ENCODE measurements at regions not wholly inside any gene's neighbourhood (a gene's known extent, or its start where the extent isn't known, plus 50 kb on each side); places are given as distances from the start of the nearest gene placed in this dataset.
A peak's percentile ranks its signal among the peaks of the same experiment; 100 is the strongest.

DNA sequence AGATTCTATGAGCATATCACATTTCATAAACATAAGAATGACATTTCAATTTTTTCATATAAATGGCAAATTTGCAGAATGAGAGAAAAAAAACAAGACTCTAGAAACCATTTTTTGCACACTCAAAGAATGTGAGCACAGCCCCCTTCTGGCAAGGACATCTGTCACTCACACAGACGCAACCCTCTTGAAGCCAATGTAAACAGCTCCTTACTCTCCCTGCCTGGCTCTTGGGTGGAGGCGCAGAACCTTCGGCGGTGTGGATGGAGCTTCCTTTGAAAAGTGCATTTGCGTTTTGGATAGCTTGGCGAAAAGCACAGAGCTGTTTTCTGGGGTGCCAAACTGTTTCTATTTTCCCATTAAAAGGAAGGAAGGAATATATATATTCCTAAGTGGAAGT is 367.6 kb upstream of the TSHZ3 start:
- no peaks in the 10 kb centered on the region for H3F3A ChIP-seq (ENCODE audit: insufficient read depth, low read length)
- H3K27ac ChIP-seq (ENCODE audit: low read length), result no peak overlapping the region
- H4K20me1 ChIP-seq (ENCODE audit: insufficient read depth, low read length), result no peaks in the 10 kb centered on the region
- no peak overlapping the region for H3K4me3 ChIP-seq (ENCODE audit: low read length)
- no peaks in the 10 kb centered on the region for H3K36me3 ChIP-seq (replicated peaks; ENCODE audit: insufficient read depth, low read length)
- TF ChIP-seq, protein P1, sequence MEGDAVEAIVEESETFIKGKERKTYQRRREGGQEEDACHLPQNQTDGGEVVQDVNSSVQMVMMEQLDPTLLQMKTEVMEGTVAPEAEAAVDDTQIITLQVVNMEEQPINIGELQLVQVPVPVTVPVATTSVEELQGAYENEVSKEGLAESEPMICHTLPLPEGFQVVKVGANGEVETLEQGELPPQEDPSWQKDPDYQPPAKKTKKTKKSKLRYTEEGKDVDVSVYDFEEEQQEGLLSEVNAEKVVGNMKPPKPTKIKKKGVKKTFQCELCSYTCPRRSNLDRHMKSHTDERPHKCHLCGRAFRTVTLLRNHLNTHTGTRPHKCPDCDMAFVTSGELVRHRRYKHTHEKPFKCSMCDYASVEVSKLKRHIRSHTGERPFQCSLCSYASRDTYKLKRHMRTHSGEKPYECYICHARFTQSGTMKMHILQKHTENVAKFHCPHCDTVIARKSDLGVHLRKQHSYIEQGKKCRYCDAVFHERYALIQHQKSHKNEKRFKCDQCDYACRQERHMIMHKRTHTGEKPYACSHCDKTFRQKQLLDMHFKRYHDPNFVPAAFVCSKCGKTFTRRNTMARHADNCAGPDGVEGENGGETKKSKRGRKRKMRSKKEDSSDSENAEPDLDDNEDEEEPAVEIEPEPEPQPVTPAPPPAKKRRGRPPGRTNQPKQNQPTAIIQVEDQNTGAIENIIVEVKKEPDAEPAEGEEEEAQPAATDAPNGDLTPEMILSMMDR (IDR thresholded peaks at IDR 0.05; ENCODE audit: low read length), result no peak
- no peak for TF ChIP-seq EZH2 (optimal IDR thresholded peaks at IDR 0.05; ENCODE audit: low read depth, low read length)
- TF ChIP-seq EZH2phosphoT487 (IDR thresholded peaks at IDR 0.05; ENCODE audit: low read length), result no peak
- peaks cover 59% of the 10 kb centered on the region for H3K27me3 ChIP-seq (replicated peaks; ENCODE audit: insufficient read depth, low read length)
- H3K79me2 ChIP-seq (ENCODE audit: low read length), result no peaks in the 10 kb centered on the region
- H2AFZ ChIP-seq (ENCODE audit: low read length), result no peak overlapping the region
- no peaks in the 10 kb centered on the region for H3K9me2 ChIP-seq (replicated peaks; ENCODE audit: insufficient read depth, low read length)
- no peak overlapping the region for H3K9ac ChIP-seq (ENCODE audit: low read length)
- no peaks in the 10 kb centered on the region for H3K9me3 ChIP-seq (replicated peaks; ENCODE audit: insufficient read depth, low read length)
- peaks cover 11% of the 10 kb centered on the region; the same call in 1 of the 2 replicates for H3K4me1 ChIP-seq (ENCODE audit: low read length)
- H3K4me2 ChIP-seq (ENCODE audit: low read depth, low read length), result no peak overlapping the region
- DNase-seq, result no peak

GRCh38 chr19:31717269-31717923 is 368.2 kb upstream of the TSHZ3 start:
- no peaks in the 10 kb centered on the region for H3F3A ChIP-seq (ENCODE audit: insufficient read depth, low read length)
- no peaks in the 10 kb centered on the region for H3K9me2 ChIP-seq (replicated peaks; ENCODE audit: insufficient read depth, low read length)
- DNase-seq, result no peak
- H3K9me3 ChIP-seq (replicated peaks; ENCODE audit: insufficient read depth, low read length), result no peaks in the 10 kb centered on the region
- H3K4me1 ChIP-seq (ENCODE audit: low read length), result peaks cover 11% of the 10 kb centered on the region; the same call in 1 of the 2 replicates
- no peak overlapping the region for H2AFZ ChIP-seq (ENCODE audit: low read length)
- H3K27ac ChIP-seq (ENCODE audit: low read length), result no peak overlapping the region
- H3K9ac ChIP-seq (ENCODE audit: low read length), result no peak overlapping the region
- H3K79me2 ChIP-seq (ENCODE audit: low read length), result no peaks in the 10 kb centered on the region
- no peak for TF ChIP-seq EZH2phosphoT487 (IDR thresholded peaks at IDR 0.05; ENCODE audit: low read length)
- TF ChIP-seq, protein P1 (IDR thresholded peaks at IDR 0.05; ENCODE audit: low read length), result no peak
- TF ChIP-seq EZH2 (optimal IDR thresholded peaks at IDR 0.05; ENCODE audit: low read depth, low read length), result no peak
- no peak overlapping the region for H3K4me2 ChIP-seq (ENCODE audit: low read depth, low read length)
- H3K36me3 ChIP-seq (replicated peaks; ENCODE audit: insufficient read depth, low read length), result no peaks in the 10 kb centered on the region
- no peaks in the 10 kb centered on the region for H4K20me1 ChIP-seq (ENCODE audit: insufficient read depth, low read length)
- peaks cover 56% of the 10 kb centered on the region for H3K27me3 ChIP-seq (replicated peaks; ENCODE audit: insufficient read depth, low read length)
- H3K4me3 ChIP-seq (ENCODE audit: low read length), result no peak overlapping the region

GRCh38 chr19:31718032-31718431 is 368.8 kb upstream of the TSHZ3 start:
- Histone ChIP-seq H3K9me3 (replicated peaks; ENCODE audit: insufficient read depth, low read length) (no peaks in the 10 kb centered on the region), H4K20me1 (ENCODE audit: insufficient read depth, low read length) (no peaks in the 10 kb centered on the region), H3K4me1 (ENCODE audit: low read length) (peaks cover 11% of the 10 kb centered on the region; the same call in 1 of the 2 replicates), H3K36me3 (replicated peaks; ENCODE audit: insufficient read depth, low read length) (no peaks in the 10 kb centered on the region), H3K9ac (ENCODE audit: low read length) (no peak overlapping the region), H3K4me3 (ENCODE audit: low read length) (no peak overlapping the region), H2AFZ (ENCODE audit: low read length) (no peak overlapping the region), H3K27me3 (replicated peaks; ENCODE audit: insufficient read depth, low read length) (peaks cover 54% of the 10 kb centered on the region), H3K4me2 (ENCODE audit: low read depth, low read length) (no peak overlapping the region), H3K79me2 (ENCODE audit: low read length) (no peaks in the 10 kb centered on the region), H3K27ac (ENCODE audit: low read length) (peak overlapping the region; percentile 17; the same call in 1 of the 2 replicates), H3K9me2 (replicated peaks; ENCODE audit: insufficient read depth, low read length) (no peaks in the 10 kb centered on the region), H3F3A (ENCODE audit: insufficient read depth, low read length) (no peaks in the 10 kb centered on the region)
- no peak for DNase-seq
- TF ChIP-seq, protein P1 (IDR thresholded peaks at IDR 0.05; ENCODE audit: low read length), result no peak
- TF ChIP-seq EZH2 (optimal IDR thresholded peaks at IDR 0.05; ENCODE audit: low read depth, low read length) (no peak), EZH2phosphoT487 (IDR thresholded peaks at IDR 0.05; ENCODE audit: low read length) (no peak)

All from MM.1S (cell line).